IPS DF 6.9 (cell line): ENCODE measurements at regions not wholly inside any gene's neighbourhood (a gene's known extent, or its start where the extent isn't known, plus 50 kb on each side); places are given as distances from the start of the nearest gene placed in this dataset.

Experiments
- DNase-seq: peaks from one replicate; pipeline ENCODE4 v3.0.0-alpha.2; 2013; ENCODE audit warnings: low read depth, low spot score
- H3K27ac ChIP-seq: one replicate; pipeline ENCODE4 v1.5.1; 2013; ENCODE audit warnings: low read length, control low read depth
- H3K27me3 ChIP-seq: 2 replicates; pipeline ENCODE4 v1.6.1; 2013; ENCODE audit warnings: mild to moderate bottlenecking, low read length; ENCODE audit not compliant: control insufficient read depth, insufficient read depth
- H3K36me3 ChIP-seq: 2 replicates; pipeline ENCODE4 v1.6.1; 2013; ENCODE audit warnings: low read length; ENCODE audit not compliant: control insufficient read depth, insufficient read depth
- H3K4me1 ChIP-seq: 2 replicates; pipeline ENCODE4 v1.6.1; 2013; ENCODE audit warnings: low read length; ENCODE audit not compliant: control insufficient read depth, insufficient read depth
- H3K4me3 ChIP-seq: 2 replicates; pipeline ENCODE4 v1.5.1; 2013; ENCODE audit warnings: mild to moderate bottlenecking, low read length
- H3K9me3 ChIP-seq: 2 replicates; pipeline ENCODE4 v1.6.1; 2013; ENCODE audit warnings: low read length, inconsistent platforms; ENCODE audit not compliant: control insufficient read depth, insufficient read depth
- WGBS: extraction: QIAGEN DNeasy Blood & Tissue Kit; methylation state at CpG from one replicate; pipeline ENCODE4 v1.1.7; 2013; ENCODE audit warnings: mixed read lengths, missing lambda C conversion rate; ENCODE audit not compliant: insufficient read length, insufficient coverage; 5-methylcytosine and 5-hydroxymethylcytosine counted together

- no peak for DNase-seq
- Histone ChIP-seq H3K36me3 (no peaks in the 10 kb centered on the region), H3K27ac (no peak overlapping the region), H3K27me3 (no peaks in the 10 kb centered on the region), H3K4me3 (no peak overlapping the region), H3K4me1 (no peaks in the 10 kb centered on the region), H3K9me3 (peaks cover 17% of the 10 kb centered on the region)
- WGBS = no CpG with 5 or more reads among the region's 13 CpGs
Measured at GRCh38 chr1:4002061-4002521, 102.0 kb upstream of the C1orf174 start.

DNA sequence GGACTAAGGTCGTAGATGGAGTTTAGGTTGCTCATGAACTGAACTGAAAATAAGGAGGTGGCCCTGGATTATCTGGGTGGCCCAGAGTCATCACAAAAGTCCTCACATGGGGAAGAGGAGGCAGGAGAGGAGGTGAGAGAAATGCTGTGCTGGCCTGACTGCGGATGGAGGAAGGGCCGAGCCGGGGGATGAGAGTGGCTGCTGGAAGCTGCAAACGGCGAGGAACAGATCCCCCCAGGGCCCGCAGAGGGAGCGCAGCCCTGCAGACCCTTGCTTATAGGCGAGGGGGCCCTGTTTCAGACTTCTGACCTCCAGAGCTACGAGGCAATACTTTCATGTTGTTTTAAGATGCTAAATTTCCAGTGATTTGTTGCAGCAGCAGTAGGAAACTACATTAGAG is 102.7 kb upstream of the C1orf174 start:
- Histone ChIP-seq H3K4me3 (no peak overlapping the region), H3K9me3 (peaks cover 17% of the 10 kb centered on the region), H3K27me3 (no peaks in the 10 kb centered on the region), H3K36me3 (no peaks in the 10 kb centered on the region), H3K4me1 (no peaks in the 10 kb centered on the region), H3K27ac (no peak overlapping the region)
- DNase-seq = no peak
- WGBS = no CpG with 5 or more reads among the region's 10 CpGs

GRCh38 chr1:4003846-4004505 is 103.9 kb upstream of the C1orf174 start:
- Histone ChIP-seq H3K27me3 (no peaks in the 10 kb centered on the region), H3K9me3 (peaks cover 17% of the 10 kb centered on the region), H3K4me1 (no peaks in the 10 kb centered on the region), H3K36me3 (no peaks in the 10 kb centered on the region), H3K4me3 (no peak overlapping the region), H3K27ac (no peak overlapping the region)
- no peak for DNase-seq
- WGBS = no CpG with 5 or more reads among the region's 20 CpGs

DNA sequence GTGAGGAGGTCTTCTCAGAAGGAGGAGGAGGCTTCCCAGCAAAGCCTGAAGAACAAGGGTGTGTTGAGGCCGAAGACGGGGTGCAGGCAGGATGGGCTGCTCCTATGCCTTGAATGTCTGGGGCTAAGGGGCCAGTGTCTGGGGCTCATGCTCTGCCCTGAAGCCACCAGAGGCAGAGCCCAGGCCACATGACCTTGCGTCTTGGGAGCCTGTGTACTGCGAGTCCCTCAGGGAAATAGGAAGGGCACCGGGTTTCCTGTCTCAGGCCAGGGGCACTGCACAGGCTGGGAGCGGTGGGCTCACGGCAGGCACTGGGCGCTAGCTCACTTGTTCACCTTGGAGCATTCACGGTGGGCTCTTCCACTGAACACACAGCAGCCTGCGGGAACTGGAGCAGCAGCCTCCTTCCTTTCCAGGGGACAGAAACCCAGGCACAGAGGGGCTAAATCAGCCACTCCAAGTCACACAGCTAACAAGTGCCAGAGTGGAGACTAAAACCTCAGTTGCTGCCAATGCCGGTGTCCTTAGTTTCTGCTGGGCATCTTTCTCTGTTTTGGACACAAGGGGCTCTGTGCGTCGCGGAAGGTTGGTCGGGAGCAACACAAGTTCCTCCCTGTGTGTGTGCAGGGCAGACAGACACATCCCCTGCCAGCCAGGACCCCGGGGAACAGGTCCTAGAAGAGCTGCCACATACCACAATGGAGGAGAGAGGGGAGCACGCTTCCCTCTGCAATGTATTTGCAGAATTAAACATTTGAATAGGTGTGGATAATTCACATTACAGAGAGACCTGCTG is 104.8 kb upstream of the C1orf174 start:
- H3K36me3 ChIP-seq = no peaks in the 10 kb centered on the region
- WGBS = no CpG with 5 or more reads among the region's 17 CpGs
- DNase-seq = no peak
- H3K27ac ChIP-seq = no peak overlapping the region
- H3K4me1 ChIP-seq = no peaks in the 10 kb centered on the region
- H3K9me3 ChIP-seq = peaks cover 25% of the 10 kb centered on the region
- H3K27me3 ChIP-seq = no peaks in the 10 kb centered on the region
- no peak overlapping the region for H3K4me3 ChIP-seq

DNA sequence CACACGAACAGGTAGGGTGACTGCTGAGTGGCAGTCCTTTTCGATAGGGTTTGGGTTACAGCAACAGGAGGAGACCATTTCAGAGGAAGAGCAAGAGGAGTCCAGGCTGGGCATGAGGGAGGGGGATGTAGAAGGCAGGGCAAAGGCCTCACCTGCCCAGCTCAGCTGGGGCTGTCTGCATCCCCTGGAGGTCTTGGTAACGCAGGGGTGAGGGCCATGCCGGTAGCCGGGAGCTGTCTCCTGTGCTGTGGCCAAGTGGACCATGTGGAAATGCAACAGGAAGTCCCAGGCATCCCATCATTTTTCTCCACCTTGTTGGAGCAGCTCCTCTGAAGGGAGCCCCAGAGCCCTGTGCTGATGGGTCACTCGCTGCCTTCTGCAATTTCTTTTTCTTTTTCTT is 105.4 kb upstream of the C1orf174 start:
- DNase-seq = no peak
- H3K9me3 ChIP-seq = peaks cover 23% of the 10 kb centered on the region
- H3K27me3 ChIP-seq = no peaks in the 10 kb centered on the region
- no peaks in the 10 kb centered on the region for H3K4me1 ChIP-seq
- no peak overlapping the region for H3K27ac ChIP-seq
- no CpG with 5 or more reads among the region's 6 CpGs for WGBS
- H3K4me3 ChIP-seq = no peak overlapping the region
- no peaks in the 10 kb centered on the region for H3K36me3 ChIP-seq

GRCh38 chr1:4006676-4007374 is 106.8 kb upstream of the C1orf174 start:
- no peak overlapping the region for H3K27ac ChIP-seq
- no peaks in the 10 kb centered on the region for H3K4me1 ChIP-seq
- no peak overlapping the region for H3K4me3 ChIP-seq
- H3K9me3 ChIP-seq = peaks cover 21% of the 10 kb centered on the region
- no CpG with 5 or more reads among the region's 7 CpGs for WGBS
- DNase-seq = no peak
- H3K27me3 ChIP-seq = no peaks in the 10 kb centered on the region
- no peaks in the 10 kb centered on the region for H3K36me3 ChIP-seq

- H3K27ac ChIP-seq = no peak overlapping the region
- peaks cover 18% of the 10 kb centered on the region for H3K9me3 ChIP-seq
- WGBS = no CpG with 5 or more reads among the region's 7 CpGs
- H3K36me3 ChIP-seq = no peaks in the 10 kb centered on the region
- H3K4me3 ChIP-seq = no peak overlapping the region
- no peaks in the 10 kb centered on the region for H3K4me1 ChIP-seq
- DNase-seq = no peak
- H3K27me3 ChIP-seq = no peaks in the 10 kb centered on the region
Measured at GRCh38 chr1:4010284-4010683, 110.2 kb upstream of the C1orf174 start.

DNA sequence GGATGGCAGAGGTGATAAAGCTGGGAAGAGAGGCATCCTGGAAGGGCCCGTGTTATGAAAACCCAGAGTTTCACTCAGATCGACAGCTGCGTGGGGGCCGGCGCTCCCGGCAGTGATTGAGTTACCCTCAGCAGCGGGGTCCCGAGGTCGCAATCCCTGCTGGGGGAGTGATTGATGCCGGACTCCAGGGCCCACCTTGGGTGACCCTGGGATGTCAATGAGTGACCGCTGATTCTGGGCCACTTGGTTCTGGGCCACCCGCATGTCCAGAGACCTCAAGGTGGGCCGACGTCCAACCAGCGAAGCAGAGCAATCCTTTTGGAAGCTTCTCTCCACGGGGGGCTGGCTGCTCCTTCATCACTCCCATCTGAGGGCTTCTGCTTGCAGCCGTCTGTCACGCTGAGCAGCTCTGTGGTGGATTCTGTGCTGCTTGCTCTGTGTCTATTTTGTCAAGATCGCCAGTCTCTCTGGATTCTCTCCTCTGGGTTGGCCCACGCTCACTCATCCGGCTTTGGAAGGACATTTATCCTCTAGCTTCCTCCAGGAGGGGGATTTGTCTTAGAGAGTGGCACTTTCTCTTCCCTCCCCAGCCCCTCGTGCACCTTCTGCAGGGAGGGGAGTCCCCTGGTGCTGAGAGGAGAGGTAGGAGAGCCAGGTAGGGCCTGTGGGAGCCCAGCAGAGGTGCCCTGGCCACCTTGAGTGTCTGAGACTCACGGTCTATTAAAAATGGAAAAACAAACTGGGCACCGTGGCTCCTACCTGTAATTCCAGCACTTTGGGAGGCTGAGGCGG is 110.9 kb upstream of the C1orf174 start:
- Histone ChIP-seq H3K36me3 (no peaks in the 10 kb centered on the region), H3K9me3 (peaks cover 18% of the 10 kb centered on the region), H3K4me1 (no peaks in the 10 kb centered on the region), H3K27ac (no peak overlapping the region), H3K4me3 (no peak overlapping the region), H3K27me3 (no peaks in the 10 kb centered on the region)
- WGBS = no CpG with 5 or more reads among the region's 25 CpGs
- no peak for DNase-seq

DNA sequence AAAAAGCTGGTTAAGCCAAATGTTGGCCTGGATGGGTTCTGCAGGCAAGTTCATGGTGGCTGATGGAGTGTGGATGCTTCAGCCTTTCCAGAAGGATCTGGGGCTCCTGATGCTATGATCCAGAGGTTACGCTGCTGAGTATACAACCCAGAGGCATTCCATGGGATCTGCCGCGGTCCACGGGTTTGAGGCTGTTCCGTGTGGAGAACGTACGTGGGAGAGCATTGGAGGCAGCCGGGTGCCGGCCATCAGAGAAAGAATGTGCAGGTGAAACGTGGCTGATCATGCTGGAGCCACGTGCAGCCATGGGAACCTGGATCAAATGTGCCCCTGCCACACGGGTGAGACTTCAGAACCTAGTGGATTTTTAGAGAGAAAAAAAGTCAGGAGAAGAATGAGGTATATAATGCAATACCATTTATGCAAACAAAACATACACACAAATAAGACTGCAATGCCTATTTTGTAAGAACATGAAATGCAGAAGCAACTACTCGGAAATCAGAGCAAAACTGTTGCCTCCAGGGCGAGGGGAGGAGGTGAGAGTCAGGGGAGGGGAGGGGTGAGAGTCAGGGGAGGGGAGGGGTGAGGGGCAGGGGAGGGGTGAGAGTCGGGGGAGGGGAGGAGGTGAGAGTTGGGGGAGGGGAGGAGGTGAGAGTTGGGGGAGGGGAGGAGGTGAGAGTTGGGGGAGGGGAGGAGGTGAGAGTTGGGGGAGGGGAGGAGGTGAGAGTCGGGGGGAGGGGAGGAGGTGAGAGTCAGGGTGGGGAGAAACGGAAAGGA is 116.5 kb upstream of the C1orf174 start:
- no CpG with 5 or more reads among the region's 17 CpGs for WGBS
- H3K27ac ChIP-seq = no peak overlapping the region
- H3K9me3 ChIP-seq = peaks cover 17% of the 10 kb centered on the region
- no peaks in the 10 kb centered on the region for H3K27me3 ChIP-seq
- no peak overlapping the region for H3K4me3 ChIP-seq
- no peaks in the 10 kb centered on the region for H3K4me1 ChIP-seq
- no peaks in the 10 kb centered on the region; the same call in 1 of the 2 replicates for H3K36me3 ChIP-seq
- no peak for DNase-seq
